Heart left ventricle (tissue), 16 donors: ENCODE measurements at regions not wholly inside any gene's neighbourhood (a gene's known extent, or its start where the extent isn't known, plus 50 kb on each side); places are given as distances from the start of the nearest gene placed in this dataset.

Experiments used
- ATAC-seq, 4 donors: fragments of 200-7000 bp; cut with Tn5 transposase; one replicate each; pipeline ENCODE4 v1.9.1; 2020 to 2022; ENCODE audit warnings: moderate library complexity in 4 of 4, mild to moderate bottlenecking in 3 of 4, moderate number of reproducible peaks in 1 of 4
- DNase-seq, 5 donors: peaks; one replicate each; pipeline ENCODE4 v3.0.0-alpha.2; 2020
- H3K27ac ChIP-seq, 12 donors: fragments of 200-600 bp; sonication (generic) in 4 of 12; one replicate each; pipeline versions ENCODE4 v1.5.0 to v1.8.0; 2016 to 2022; ENCODE audit warnings: mild to moderate bottlenecking in 2 of 12
- H3K27me3 ChIP-seq, 9 donors: fragments of 200-600 bp; sonication (generic) in 2 of 9; one replicate each; pipeline versions ENCODE4 v1.5.1 to v1.8.0; 2016 to 2022; ENCODE audit warnings: mild to moderate bottlenecking in 3 of 9
- H3K36me3 ChIP-seq, 9 donors: fragments of 200-600 bp; sonication (generic) in 2 of 9; one replicate each; pipeline versions ENCODE4 v1.5.0 to v1.8.0; 2018 to 2022; ENCODE audit warnings: mild to moderate bottlenecking in 2 of 9
- H3K4me1 ChIP-seq, 12 donors: fragments of 200-600 bp; sonication (generic) in 4 of 12; one replicate each; pipeline versions ENCODE4 v1.5.0 to v1.8.0; 2016 to 2022; ENCODE audit warnings: mild to moderate bottlenecking in 3 of 12
- H3K4me3 ChIP-seq, 12 donors: fragments of 200-600 bp; sonication (generic) in 4 of 12; one replicate each; pipeline versions ENCODE4 v1.5.0 to v1.8.0; 2017 to 2022; ENCODE audit warnings: mild to moderate bottlenecking in 9 of 12, moderate library complexity in 4 of 12
- H3K9me3 ChIP-seq, 12 donors: fragments of 200-600 bp; sonication (generic) in 4 of 12; one replicate each; pipeline versions ENCODE4 v1.5.0 to v1.8.0; 2016 to 2022; ENCODE audit warnings: mild to moderate bottlenecking in 1 of 12
- CTCF ChIP-seq, 12 donors: fragments of 200-600 bp; sonication (generic) in 4 of 12; IDR thresholded peaks; one replicate each; pipeline versions ENCODE4 v1.5.0 to v1.8.0; 2018 to 2022; ENCODE audit warnings: antibody characterized with exemption in 12 of 12, mild to moderate bottlenecking in 5 of 12
- POLR2A ChIP-seq, 2 donors: fragments of 450-650 bp; IDR thresholded peaks; one replicate each; pipeline ENCODE4 v1.6.1; 2017; ENCODE audit warnings: antibody characterized with exemption in 2 of 2, mild to moderate bottlenecking in 2 of 2, moderate library complexity in 2 of 2
- WGBS, 4 donors: extraction: QIAGEN DNeasy Blood & Tissue Kit in 2 of 4; methylation state at CpG; one replicate each; pipeline versions ENCODE4 v1.1.5 to v1.1.7; 2013 to 2018; 5-methylcytosine and 5-hydroxymethylcytosine counted together
- intact Hi-C, 10 donors: fragments of 100-400 bp; cut with DNase I; formaldehyde crosslinking; loops; one replicate each; pipeline versions ENCODE4 v1.11.1 to v1.14.2; 2022
- donor health status: ischemic (EF 13 %, LVEDD 7.1; RV severe dilation, severe dysfunction).
- donor health status: healthy with polysubstance abuse.
- donor health status: DM: no; HTN: yes; CAD: no.
- donor health status: DM: no; HTN: no; CAD: no.
- donor health status: ischemic (EF 25% LVEDD 6.9; RV normal size, moderate dysfunction).
- donor health status: ischemic (EF 25% LVEDD 5.7; RV mildly dilated, moderate dysfunction).
- donor health status: healthy.
- donor health status: DM: yes; HTN: yes; CAD: no.
- donor health status: ischemic (EF 35%, LVEDD 5.7; RV mildly dilated, moderate dysfunction).
- donor health status: nonischemic (EF 11% LVEDD 7.7; RV severe dilation, severe dysfunction).
- donor health status: DM: yes; HTN: yes; CAD: no.
- donor health status: PGD.
- donor health status: ischemic (EF 29% LVEDD 5.4; RV normal size, mild dysfunction).
- donor health status: nonischemic (EF 23%, LVEDD 6.1; RV moderate dilation, normal function).

DNA sequence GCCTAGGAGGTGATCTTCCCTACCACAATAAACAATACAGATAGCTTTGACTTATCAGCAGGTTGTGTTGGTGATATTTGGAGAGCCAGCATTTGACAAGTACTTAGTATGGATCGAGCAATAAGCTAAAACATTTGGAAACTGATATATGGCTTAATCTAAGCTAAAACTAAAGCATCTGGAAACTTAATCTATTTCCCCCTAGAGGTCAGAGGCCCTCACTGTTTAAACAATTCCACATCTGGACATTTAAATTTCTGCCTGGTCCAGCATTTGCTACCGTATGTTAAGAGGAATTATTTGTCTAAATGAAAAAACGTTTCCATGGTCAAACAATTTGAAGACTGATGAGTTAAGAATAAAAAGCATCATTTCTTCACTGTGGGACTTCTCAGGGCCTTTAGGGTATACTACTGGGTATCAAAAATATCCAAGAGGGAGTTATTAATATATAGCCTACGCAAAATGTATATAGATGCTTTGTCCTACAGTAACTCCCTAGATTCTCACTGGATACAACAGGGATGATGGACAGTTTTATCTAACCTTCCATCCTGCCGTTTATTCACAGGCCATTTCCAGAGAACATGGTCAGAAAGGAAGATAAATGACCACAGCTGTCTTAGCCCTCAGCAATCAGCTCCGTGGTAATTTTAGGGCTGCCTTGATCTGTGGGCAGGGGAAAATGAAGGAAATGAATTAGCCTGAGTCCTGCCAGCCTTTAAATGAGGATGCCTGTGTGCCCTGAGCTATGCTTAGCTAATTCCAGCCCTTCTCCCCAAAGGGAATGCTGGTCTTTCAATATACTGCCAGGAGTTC is 135.4 kb upstream of the NUDT4 start:
- intact Hi-C loops: loop anchor here in 1 of 10 donors (5.0 kb wide), 1 partner anchor 135 kb away; the partner anchor contains the start of gene NUDT4

GRCh38 chr12:93243382-93243688 is 134.4 kb upstream of the NUDT4 start:
- Histone ChIP-seq H3K36me3 (no peaks in the 10 kb centered on the region), H3K4me3 (no peak overlapping the region), H3K27me3 (no peaks in the 10 kb centered on the region), H3K9me3 (peaks cover 0 to 10% (median 3%) of the 10 kb centered on the region in 12 donors), H3K27ac (peak overlapping the region in 5 of 12 donors; percentile 12 to 83 (median 30)), H3K4me1 (peaks cover 0 to 40% (median 22%) of the 10 kb centered on the region in 12 donors)
- no peak for DNase-seq
- ATAC-seq: peak in 1 of 4 donors; percentile 14
- TF ChIP-seq CTCF (IDR thresholded peaks at IDR 0.05): no peak
- no peak for TF ChIP-seq POLR2A (IDR thresholded peaks at IDR 0.05)
- intact Hi-C loops: loop anchor here in 1 of 10 donors (5.0 kb wide), 1 partner anchor 134 kb away; the partner anchor contains the start of gene NUDT4
- 63 to 78% (median 71%) methylated on average over 3 of the region's 3 CpGs for WGBS, 4 donors

More for the DNA sequence above, 135.4 kb upstream of the NUDT4 start:
- no peak overlapping the region for H3K4me3 ChIP-seq
- no peak for DNase-seq
- H3K27me3 ChIP-seq: no peaks in the 10 kb centered on the region
- peak overlapping the region in 5 of 12 donors; percentile 12 to 83 (median 30) for H3K27ac ChIP-seq
- ATAC-seq: no peak
- peaks cover 0 to 40% (median 21%) of the 10 kb centered on the region in 12 donors for H3K4me1 ChIP-seq
- 41 to 48% (median 44%) methylated on average over 6 of the region's 6 CpGs for WGBS, 4 donors
- H3K9me3 ChIP-seq: peaks cover 0 to 17% (median 4%) of the 10 kb centered on the region in 12 donors
- no peaks in the 10 kb centered on the region for H3K36me3 ChIP-seq
- peak in 2 of 12 donors; percentile 7 to 17 for TF ChIP-seq CTCF (IDR thresholded peaks at IDR 0.05)
- TF ChIP-seq POLR2A (IDR thresholded peaks at IDR 0.05): no peak

GRCh38 chr12:93243689-93244513 is 133.8 kb upstream of the NUDT4 start:
- intact Hi-C loops: loop anchor here in 1 of 10 donors (5.0 kb wide), 1 partner anchor 133 kb away; the partner anchor contains the start of gene NUDT4
- peaks cover 0 to 40% (median 22%) of the 10 kb centered on the region in 12 donors for H3K4me1 ChIP-seq
- no peaks in the 10 kb centered on the region for H3K36me3 ChIP-seq
- ATAC-seq: peak; percentile 5 to 63 (median 55)
- no peak for TF ChIP-seq POLR2A (IDR thresholded peaks at IDR 0.05)
- no peak for TF ChIP-seq CTCF (IDR thresholded peaks at IDR 0.05)
- H3K27ac ChIP-seq: peak overlapping the region in 5 of 12 donors; percentile 2 to 83 (median 28)
- DNase-seq: no peak
- no peaks in the 10 kb centered on the region for H3K27me3 ChIP-seq
- H3K4me3 ChIP-seq: no peak overlapping the region
- 39 to 49% (median 42%) methylated on average over 4 of the region's 4 CpGs for WGBS, 4 donors
- peaks cover 0 to 10% (median 3%) of the 10 kb centered on the region in 12 donors for H3K9me3 ChIP-seq
